ENCODE measurements at regions not wholly inside any gene's neighbourhood (a gene's known extent, or its start where the extent isn't known, plus 50 kb on each side); places are given as distances from the start of the nearest gene placed in this dataset.
"Not testable (repeated sequence)": the region's sequence is repeated elsewhere in the genome, so short reads cannot be mapped to it uniquely, and the experiment has no call there.

- DNase-seq (ENCODE audit: low spot score) = no peak
Observed at GRCh38 chr1:192862271-192862670, 53.4 kb downstream of the RGS2 start.

GRCh38 chr1:192866241-192866868, 57.5 kb downstream of the RGS2 start:
- DNase-seq (ENCODE audit: low spot score) = no peak

- no peak for DNase-seq (ENCODE audit: low spot score)
Observed at GRCh38 chr1:192867180-192867579, 58.3 kb downstream of the RGS2 start.

DNA sequence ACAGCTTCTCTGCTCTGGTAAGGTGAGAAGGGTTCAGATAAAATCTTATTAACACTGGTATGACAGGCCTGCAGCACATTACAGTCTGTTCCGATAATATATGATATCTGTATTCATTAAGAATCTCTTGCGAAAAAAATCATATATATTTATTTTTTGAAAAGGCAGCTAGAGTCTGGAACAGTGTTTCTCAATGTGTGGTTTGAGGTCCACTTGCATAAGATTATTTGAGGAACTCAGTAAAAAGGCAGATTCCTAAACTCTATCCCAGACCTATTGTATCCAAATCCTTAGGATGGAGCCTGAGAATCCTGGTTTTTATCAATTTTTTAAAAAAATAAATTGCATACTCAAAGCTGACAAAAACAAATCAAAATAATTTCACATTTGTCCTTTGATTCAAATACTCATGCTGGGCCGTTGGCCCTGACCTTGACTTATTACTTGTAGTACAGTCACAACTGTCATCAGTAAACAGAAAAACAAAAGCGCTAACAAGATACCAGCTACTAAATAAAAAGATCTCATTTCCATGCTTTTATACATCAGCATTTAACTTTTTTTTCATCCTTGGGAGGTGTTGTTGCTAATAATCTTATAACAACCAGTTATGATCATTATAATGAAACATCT, 60.6 kb downstream of the RGS2 start:
- no peak for DNase-seq (ENCODE audit: low spot score)

DNA sequence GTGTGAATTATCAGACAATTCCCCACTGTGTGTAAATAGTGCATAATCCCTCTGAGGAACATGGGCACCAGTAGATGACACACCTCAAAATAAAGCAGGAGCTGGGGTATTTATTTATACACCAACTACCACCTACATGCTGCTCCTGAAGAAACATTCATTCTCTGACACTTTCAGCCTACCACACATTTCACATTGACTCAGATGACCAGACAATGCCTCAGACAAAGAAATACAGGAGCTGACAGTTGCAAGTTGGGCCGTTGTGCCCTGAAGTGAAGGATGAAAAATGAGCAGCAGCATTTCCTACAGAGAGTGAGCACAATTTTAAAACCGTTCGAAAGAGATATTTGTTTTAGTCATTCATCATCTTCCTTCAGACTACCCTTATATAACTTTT, 63.2 kb downstream of the RGS2 start:
- no peak for DNase-seq (ENCODE audit: low spot score)

DNA sequence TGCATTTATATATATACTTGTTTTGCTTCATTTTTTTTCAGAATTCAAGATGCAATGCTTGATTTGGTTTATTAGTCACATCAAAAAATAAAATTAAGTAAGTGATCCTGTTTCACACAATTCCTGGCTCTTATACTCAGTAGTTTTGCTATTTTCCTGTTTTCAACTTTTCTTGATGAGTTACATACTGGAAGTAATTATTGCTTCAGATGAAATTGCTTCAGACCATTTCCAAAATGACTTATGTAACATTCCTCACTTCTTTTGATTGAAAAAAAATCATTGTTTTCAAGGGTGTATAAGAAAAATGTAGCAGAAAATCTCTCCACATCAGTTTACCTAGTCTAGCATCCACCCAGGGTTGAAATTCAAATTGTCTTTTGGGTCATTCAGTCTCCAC, 65.0 kb downstream of the RGS2 start:
- no peak for DNase-seq (ENCODE audit: low spot score)

DNA sequence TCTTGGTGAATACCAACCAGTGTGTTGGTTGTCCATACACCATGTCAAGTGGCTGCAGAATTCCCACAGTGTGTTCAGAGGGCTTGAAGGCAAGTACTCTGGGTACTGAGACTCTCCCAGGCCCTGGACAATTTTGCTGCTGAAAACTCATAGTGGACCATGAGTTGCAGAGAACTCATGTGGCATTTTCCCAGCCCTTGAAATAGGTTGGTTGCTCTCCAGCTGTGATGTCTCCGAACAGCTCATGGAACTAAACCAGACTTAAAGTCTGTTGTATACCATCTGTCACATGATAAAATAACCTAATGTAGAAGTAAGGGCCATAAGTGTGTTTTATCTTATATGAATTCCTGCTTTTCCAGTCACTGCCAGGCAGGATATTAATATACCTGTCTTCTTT, 67.8 kb downstream of the RGS2 start:
- no peak for DNase-seq (ENCODE audit: low spot score)

GRCh38 chr1:192877283-192877886, 68.5 kb downstream of the RGS2 start:
- no peak for DNase-seq (ENCODE audit: low spot score)

GRCh38 chr1:192878249-192878648, 69.4 kb downstream of the RGS2 start:
- no peak for DNase-seq (ENCODE audit: low spot score)

DNA sequence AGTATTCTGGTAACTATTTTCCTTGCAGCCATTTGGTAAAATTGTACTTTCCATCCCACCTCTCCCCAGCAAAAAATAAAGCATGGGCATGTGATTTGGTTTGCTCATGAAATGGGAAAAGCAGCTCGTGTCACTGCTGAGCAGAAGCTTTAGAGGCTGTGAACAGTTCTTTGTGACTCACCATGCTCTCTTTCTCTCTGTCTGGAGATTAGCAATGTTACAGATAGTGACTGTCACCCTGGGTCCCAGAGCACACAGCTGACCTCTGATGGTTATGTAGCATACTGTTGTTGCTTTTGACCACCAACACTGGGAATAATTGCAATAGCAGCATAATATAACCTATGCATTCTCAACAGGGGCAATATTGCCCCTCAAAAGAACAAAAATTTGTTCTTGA, 70.6 kb downstream of the RGS2 start:
- peak; percentile 4 for DNase-seq (ENCODE audit: low spot score)

- no peak for DNase-seq (ENCODE audit: low spot score)
Observed at GRCh38 chr1:192880231-192880630, 71.4 kb downstream of the RGS2 start.

GRCh38 chr1:192884241-192884640, 75.4 kb downstream of the RGS2 start:
- no peak for DNase-seq (ENCODE audit: low spot score)

DNA sequence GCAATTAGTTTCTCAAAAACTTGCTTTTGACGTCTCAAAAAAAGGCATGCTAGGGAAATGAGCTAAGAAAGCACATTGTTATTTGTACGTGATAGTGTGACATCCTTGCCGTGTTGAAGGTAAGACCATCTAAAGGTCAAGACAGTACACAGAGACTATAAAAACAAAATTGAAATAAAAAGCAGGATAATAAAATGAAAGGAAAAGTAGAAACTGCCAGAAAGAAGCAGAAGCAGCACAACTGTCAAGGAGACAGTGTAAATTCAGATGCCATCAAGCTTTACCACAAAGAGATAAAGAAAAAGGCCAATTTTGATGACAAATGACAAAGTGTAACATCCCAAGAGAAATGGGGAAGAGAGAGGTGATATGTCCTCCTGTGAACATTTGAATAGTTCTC, 76.5 kb downstream of the RGS2 start:
- not testable (repeated sequence) for DNase-seq (ENCODE audit: low spot score)

- no peak for DNase-seq (ENCODE audit: low spot score)
Observed at GRCh38 chr1:192887426-192887825, 78.6 kb downstream of the RGS2 start.

DNA sequence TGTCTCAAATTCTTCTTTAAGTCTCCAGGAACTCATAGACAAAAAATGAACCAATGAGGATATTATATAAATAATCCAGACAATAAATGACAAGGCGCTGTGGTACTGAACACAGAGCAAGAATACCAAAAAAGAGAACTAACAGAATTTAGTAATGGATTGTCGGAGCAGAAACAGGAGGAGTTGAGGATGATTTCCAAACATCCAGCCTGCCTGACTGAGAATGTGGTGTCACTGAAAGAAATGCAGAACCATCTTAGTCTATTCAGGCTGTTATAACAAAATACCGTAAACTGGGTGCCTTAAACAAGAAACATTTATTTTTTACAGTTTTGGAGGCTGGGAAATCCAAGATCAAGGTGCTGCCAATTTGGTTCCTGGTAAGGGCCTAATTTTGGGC, 79.7 kb downstream of the RGS2 start:
- no peak for DNase-seq (ENCODE audit: low spot score)

DNA sequence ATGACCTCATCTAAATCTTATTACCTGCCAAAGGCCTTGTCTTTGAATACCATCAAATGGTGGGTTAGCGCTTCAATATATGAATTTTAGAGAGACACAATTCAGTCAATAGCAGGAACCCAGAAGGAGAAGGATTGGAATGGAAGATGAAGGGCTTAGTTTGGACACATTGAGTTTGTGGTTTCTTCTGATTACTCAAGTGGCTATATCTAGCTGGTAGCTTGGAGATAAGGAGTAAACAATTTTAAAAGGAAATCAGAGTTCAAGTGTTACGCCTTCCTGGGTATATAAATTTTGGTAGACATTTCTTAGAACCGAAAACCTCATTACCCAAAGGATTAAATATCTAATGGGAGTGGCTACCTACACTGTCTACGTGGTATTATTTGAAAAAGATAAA, 80.2 kb downstream of the RGS2 start:
- no peak for DNase-seq (ENCODE audit: low spot score)

DNA sequence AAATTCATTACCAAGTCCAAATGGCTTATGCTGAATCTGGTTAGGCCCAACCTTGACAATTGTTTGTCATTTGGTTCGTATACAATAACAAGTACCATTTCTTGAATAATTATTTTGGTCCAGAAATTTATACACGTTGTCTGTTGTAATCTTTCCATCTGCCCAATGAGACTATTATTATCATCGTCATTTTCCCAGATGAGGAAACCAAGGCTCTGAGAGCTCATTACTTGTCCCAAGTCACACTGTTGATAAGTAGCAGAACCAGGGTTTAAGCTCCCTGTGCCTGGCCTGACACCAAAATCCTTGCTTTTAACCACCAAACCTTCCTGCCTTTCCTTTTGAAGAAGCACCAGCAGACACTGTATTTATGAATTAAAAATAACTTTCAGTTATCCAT, 81.3 kb downstream of the RGS2 start:
- DNase-seq (ENCODE audit: low spot score) = no peak

GRCh38 chr1:192892934-192893333, 84.1 kb downstream of the RGS2 start:
- DNase-seq (ENCODE audit: low spot score) = no peak

DNA sequence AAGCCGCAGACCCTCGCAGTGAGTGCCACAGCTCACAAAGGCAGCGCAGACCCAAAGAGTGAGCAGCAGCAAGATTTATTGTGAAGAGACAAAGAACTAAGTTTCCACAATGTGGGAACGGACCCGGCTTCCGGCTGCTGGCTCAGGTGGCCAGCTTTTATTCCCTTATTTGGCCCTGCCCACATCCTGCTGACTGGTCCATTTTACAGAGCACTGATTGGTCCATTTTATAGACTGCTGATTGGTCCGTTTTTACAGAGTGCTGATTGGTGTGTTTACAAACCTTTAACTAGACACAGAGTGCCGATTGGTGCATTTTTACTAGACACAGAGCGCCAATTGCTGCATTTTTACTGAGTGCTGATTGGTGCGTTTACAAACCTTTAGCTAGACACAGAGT, 86.6 kb downstream of the RGS2 start:
- DNase-seq (ENCODE audit: low spot score) = not testable (repeated sequence)

- DNase-seq (ENCODE audit: low spot score) = no peak
Observed at GRCh38 chr1:192896376-192896775, 87.5 kb downstream of the RGS2 start.

DNA sequence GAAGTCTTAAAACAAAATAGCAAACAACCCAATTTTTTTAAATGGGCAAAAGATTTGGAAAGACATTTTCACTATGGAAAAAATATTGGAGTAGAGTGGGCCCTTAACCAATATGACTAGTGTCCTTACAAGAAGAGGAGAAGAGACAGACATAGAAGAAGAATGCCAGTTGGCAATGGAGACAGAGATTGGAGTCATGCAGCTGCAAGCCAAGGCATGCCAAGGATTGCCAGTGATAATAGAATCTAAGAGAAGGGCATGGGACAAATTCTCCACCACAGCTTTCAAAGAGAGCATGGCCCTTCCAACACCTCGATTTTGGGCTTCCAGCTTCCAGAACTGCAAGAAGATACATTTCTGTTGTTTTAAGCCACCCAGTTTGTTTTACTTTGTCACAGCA, 92.7 kb downstream of the RGS2 start:
- DNase-seq (ENCODE audit: low spot score) = no peak

DNA sequence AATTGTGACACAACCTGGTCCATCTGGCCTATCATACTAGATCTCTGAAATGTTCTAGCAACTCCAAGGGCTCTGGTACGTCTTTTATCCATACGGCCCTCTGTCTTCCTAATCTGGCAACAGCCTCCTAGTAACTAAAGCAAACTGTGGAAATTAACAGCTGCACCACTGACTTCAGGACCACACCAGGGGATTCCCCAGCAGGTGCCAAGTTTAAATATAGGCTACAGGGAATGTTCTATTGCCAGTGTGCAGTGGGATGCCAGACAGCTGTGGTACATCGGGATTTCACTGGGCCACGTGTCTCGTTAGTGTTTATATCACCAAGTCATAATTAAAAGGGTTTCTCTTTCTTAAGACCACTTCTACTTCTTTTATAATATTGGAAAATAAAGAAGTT, 94.3 kb downstream of the RGS2 start:
- DNase-seq (ENCODE audit: low spot score) = no peak

GRCh38 chr1:192904438-192904895, 95.6 kb downstream of the RGS2 start:
- peak; percentile 62 for DNase-seq (ENCODE audit: low spot score)

- DNase-seq (ENCODE audit: low spot score) = no peak
Observed at GRCh38 chr1:192905049-192905448, 96.2 kb downstream of the RGS2 start.
